Neural progenitor cell (in vitro differentiated cells): ENCODE measurements at regions not wholly inside any gene's neighbourhood (a gene's known extent, or its start where the extent isn't known, plus 50 kb on each side); places are given as distances from the start of the nearest gene placed in this dataset.

Source experiments
- DNase-seq: peaks from one replicate; pipeline ENCODE4 v3.0.0-alpha.2; 2016; ENCODE audit warnings: low spot score
- H2AFZ ChIP-seq: fragments of 200-600 bp; sonication (generic); replicated peaks from 2 replicates; pipeline ENCODE4 v1.6.1; 2016; ENCODE audit warnings: antibody characterized with exemption
- H3F3A ChIP-seq: fragments of 200-600 bp; sonication (generic); 2 replicates; pipeline ENCODE4 v1.6.1; 2016; ENCODE audit warnings: antibody characterized with exemption, low read depth
- H3K27ac ChIP-seq: fragments of 200-600 bp; sonication (generic); 2 replicates; pipeline ENCODE4 v1.5.1; 2016; ENCODE audit warnings: mild to moderate bottlenecking
- H3K27me3 ChIP-seq: fragments of 200-600 bp; sonication (generic); 2 replicates; pipeline ENCODE4 v1.6.1; 2016; ENCODE audit warnings: mild to moderate bottlenecking, moderate library complexity
- H3K36me3 ChIP-seq: fragments of 200-600 bp; sonication (generic); 2 replicates; pipeline ENCODE4 v1.5.1; 2016
- H3K4me1 ChIP-seq: fragments of 200-600 bp; sonication (generic); 2 replicates; pipeline ENCODE4 v1.6.1; 2016; ENCODE audit warnings: mixed run types
- H3K4me2 ChIP-seq: fragments of 200-600 bp; sonication (generic); 2 replicates; pipeline ENCODE4 v1.6.1; 2016
- H3K4me3 ChIP-seq: fragments of 200-600 bp; sonication (generic); 2 replicates; pipeline ENCODE4 v1.5.1; 2016
- H3K79me2 ChIP-seq: fragments of 200-600 bp; sonication (generic); 2 replicates; pipeline ENCODE4 v1.6.1; 2016; ENCODE audit warnings: low read depth
- H3K9ac ChIP-seq: fragments of 200-600 bp; sonication (generic); 2 replicates; pipeline ENCODE4 v1.6.1; 2016
- H3K9me3 ChIP-seq: fragments of 200-600 bp; sonication (generic); 2 replicates; pipeline ENCODE4 v1.5.1; 2016; ENCODE audit warnings: low read depth
- H4K20me1 ChIP-seq: fragments of 200-600 bp; sonication (generic); 2 replicates; pipeline ENCODE4 v1.6.1; 2016; ENCODE audit warnings: low read depth
- H3K27ac Mint-ChIP-seq: 3 replicates; pipeline ENCODE4 v1.8.0; 2021; ENCODE audit warnings: mixed read lengths
- H3K27me3 Mint-ChIP-seq: 2 replicates; pipeline ENCODE4 v1.8.0; 2022; ENCODE audit warnings: low read depth, mild to moderate bottlenecking, inconsistent platforms, moderate library complexity, mixed read lengths; ENCODE audit not compliant: insufficient read depth
- H3K36me3 Mint-ChIP-seq: 3 replicates; pipeline ENCODE4 v1.8.0; 2021; ENCODE audit warnings: mixed read lengths
- H3K4me1 Mint-ChIP-seq: 3 replicates; pipeline ENCODE4 v1.8.0; 2021; ENCODE audit warnings: mixed read lengths
- H3K4me3 Mint-ChIP-seq: 3 replicates; pipeline ENCODE4 v1.8.0; 2021; ENCODE audit warnings: mild to moderate bottlenecking, moderate library complexity, mixed read lengths
- H3K9me3 Mint-ChIP-seq: 3 replicates; pipeline ENCODE4 v1.8.0; 2020; ENCODE audit warnings: mixed read lengths
- EZH2 ChIP-seq: fragments of 200-600 bp; sonication (generic); IDR thresholded peaks from 2 replicates; pipeline ENCODE4 v1.6.1; 2017; ENCODE audit warnings: antibody characterized with exemption, mild to moderate bottlenecking, moderate library complexity
- EZH2phosphoT487 ChIP-seq: fragments of 200-600 bp; sonication (generic); IDR thresholded peaks from 2 replicates; pipeline ENCODE4 v1.6.1; 2017; ENCODE audit warnings: antibody characterized with exemption
- TF ChIP-seq, protein P1 (sequence below): fragments of 200-600 bp; sonication (generic); IDR thresholded peaks from 2 replicates; pipeline ENCODE4 v1.5.1; 2017; ENCODE audit warnings: antibody characterized with exemption, mild to moderate bottlenecking

DNA sequence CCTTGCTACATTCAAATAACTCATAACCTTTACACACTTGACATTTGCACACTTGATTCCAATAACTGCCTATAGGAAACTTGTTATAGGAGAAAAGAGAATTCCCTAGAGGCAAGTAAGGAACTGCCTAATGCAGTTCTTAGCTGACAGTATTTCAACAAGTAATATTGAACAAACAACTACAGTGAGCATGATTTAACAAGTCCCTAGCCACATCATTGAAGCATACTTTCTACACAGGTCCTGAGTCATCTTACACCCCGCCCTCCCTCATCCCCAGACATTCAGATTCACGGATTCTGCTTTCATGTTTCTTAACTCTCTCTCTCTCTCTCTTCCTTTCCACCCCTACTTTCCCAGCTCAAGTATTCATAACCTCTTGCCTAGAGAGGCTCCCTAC, 153.5 kb downstream of the LSM5 start:
- no peak overlapping the region for H3K4me2 ChIP-seq
- TF ChIP-seq, protein P1, sequence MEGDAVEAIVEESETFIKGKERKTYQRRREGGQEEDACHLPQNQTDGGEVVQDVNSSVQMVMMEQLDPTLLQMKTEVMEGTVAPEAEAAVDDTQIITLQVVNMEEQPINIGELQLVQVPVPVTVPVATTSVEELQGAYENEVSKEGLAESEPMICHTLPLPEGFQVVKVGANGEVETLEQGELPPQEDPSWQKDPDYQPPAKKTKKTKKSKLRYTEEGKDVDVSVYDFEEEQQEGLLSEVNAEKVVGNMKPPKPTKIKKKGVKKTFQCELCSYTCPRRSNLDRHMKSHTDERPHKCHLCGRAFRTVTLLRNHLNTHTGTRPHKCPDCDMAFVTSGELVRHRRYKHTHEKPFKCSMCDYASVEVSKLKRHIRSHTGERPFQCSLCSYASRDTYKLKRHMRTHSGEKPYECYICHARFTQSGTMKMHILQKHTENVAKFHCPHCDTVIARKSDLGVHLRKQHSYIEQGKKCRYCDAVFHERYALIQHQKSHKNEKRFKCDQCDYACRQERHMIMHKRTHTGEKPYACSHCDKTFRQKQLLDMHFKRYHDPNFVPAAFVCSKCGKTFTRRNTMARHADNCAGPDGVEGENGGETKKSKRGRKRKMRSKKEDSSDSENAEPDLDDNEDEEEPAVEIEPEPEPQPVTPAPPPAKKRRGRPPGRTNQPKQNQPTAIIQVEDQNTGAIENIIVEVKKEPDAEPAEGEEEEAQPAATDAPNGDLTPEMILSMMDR, result no peak
- TF ChIP-seq EZH2phosphoT487 (no peak), EZH2 (no peak)
- H3K27me3 Mint-ChIP-seq, result no peaks in the 10 kb centered on the region

DNA sequence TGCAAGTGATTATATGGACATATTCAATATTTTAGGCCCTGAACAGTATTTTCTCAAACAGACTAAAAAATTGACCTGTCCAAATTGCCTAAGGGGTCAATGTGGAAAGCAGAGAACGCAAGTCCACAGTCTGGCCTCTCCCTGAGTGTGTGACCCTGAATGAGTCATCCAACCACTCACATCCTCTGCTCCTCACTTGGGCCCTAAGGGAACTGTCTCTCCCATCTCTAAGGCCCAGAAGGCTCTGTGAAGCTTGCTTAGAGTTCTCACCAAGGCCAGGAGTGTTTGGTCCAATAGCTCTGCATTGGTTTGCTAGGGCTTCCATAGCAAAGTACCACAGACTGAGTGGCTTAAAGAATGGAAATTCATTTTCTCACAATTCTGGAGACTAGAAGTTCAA, 155.1 kb downstream of the LSM5 start:
- no peaks in the 10 kb centered on the region for H3K9me3 ChIP-seq
- no peak overlapping the region for H3K27ac Mint-ChIP-seq

More for the DNA sequence above, 153.5 kb downstream of the LSM5 start:
- H3K4me1 ChIP-seq, result no peaks in the 10 kb centered on the region
- no peaks in the 10 kb centered on the region for H3K27me3 ChIP-seq
- no peak overlapping the region for H3K4me3 ChIP-seq
- H4K20me1 ChIP-seq, result no peaks in the 10 kb centered on the region
- no peak overlapping the region for H3K4me3 Mint-ChIP-seq
- no peaks in the 10 kb centered on the region for H3K9me3 ChIP-seq
- no peak overlapping the region for H2AFZ ChIP-seq
- H3K79me2 ChIP-seq, result no peaks in the 10 kb centered on the region
- H3F3A ChIP-seq, result no peaks in the 10 kb centered on the region
- H3K36me3 ChIP-seq, result no peaks in the 10 kb centered on the region
- H3K36me3 Mint-ChIP-seq, result no peaks in the 10 kb centered on the region
- DNase-seq, result no peak
- H3K4me1 Mint-ChIP-seq, result no peaks in the 10 kb centered on the region
- no peak overlapping the region for H3K27ac ChIP-seq
- peaks cover 4% of the 10 kb centered on the region for H3K9me3 Mint-ChIP-seq
- no peak overlapping the region for H3K9ac ChIP-seq
- H3K27ac Mint-ChIP-seq, result no peak overlapping the region

DNA sequence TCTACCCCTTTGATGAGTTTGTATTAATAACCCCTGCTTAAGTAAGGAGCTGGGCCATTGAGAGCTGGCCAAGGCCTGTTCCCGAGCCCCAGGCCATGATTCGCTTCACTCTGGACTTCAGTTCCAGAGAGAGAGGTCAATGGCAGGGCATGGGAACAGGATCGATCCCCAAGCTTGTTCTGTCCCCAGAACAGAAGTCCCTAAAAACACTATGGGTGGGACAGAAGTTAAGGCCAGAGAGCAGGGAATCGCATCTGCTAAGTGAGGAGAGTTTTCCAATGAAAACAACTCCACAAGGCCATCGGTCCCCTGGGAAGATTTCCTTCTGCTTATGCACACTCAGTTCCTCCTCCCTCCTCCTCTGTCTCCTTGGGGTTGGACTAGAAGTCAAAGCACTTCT, 159.6 kb downstream of the LSM5 start:
- Histone ChIP-seq H3K79me2 (no peaks in the 10 kb centered on the region), H3K4me3 (no peak overlapping the region), H3K4me1 (no peaks in the 10 kb centered on the region), H3K27ac (no peak overlapping the region), H2AFZ (no peak overlapping the region), H3F3A (no peaks in the 10 kb centered on the region), H3K4me2 (no peak overlapping the region), H3K27me3 (no peaks in the 10 kb centered on the region), H4K20me1 (no peaks in the 10 kb centered on the region), H3K36me3 (no peaks in the 10 kb centered on the region), H3K9ac (no peak overlapping the region), H3K9me3 (no peaks in the 10 kb centered on the region)
- H3K27me3 Mint-ChIP-seq, result no peaks in the 10 kb centered on the region
- no peak overlapping the region for H3K4me3 Mint-ChIP-seq
- H3K4me1 Mint-ChIP-seq, result no peaks in the 10 kb centered on the region
- DNase-seq, result no peak
- TF ChIP-seq EZH2 (no peak), EZH2phosphoT487 (no peak)
- TF ChIP-seq, protein P1, result no peak
- peaks cover 9% of the 10 kb centered on the region for H3K9me3 Mint-ChIP-seq
- H3K36me3 Mint-ChIP-seq, result no peaks in the 10 kb centered on the region
- no peak overlapping the region for H3K27ac Mint-ChIP-seq

More for the DNA sequence above, 155.1 kb downstream of the LSM5 start:
- DNase-seq, result no peak
- H3K4me1 ChIP-seq, result no peaks in the 10 kb centered on the region
- no peaks in the 10 kb centered on the region for H3K79me2 ChIP-seq
- TF ChIP-seq EZH2, result no peak
- TF ChIP-seq, protein P1, result no peak
- no peak for TF ChIP-seq EZH2phosphoT487
- H3K4me2 ChIP-seq, result no peak overlapping the region
- H2AFZ ChIP-seq, result no peak overlapping the region
- Mint-ChIP-seq H3K4me1 (no peaks in the 10 kb centered on the region), H3K9me3 (peaks cover 9% of the 10 kb centered on the region), H3K27me3 (no peaks in the 10 kb centered on the region), H3K4me3 (no peak overlapping the region), H3K36me3 (no peaks in the 10 kb centered on the region)
- no peaks in the 10 kb centered on the region for H3F3A ChIP-seq
- H3K27me3 ChIP-seq, result no peaks in the 10 kb centered on the region
- no peak overlapping the region for H3K27ac ChIP-seq
- no peaks in the 10 kb centered on the region for H4K20me1 ChIP-seq
- H3K36me3 ChIP-seq, result no peaks in the 10 kb centered on the region
- H3K9ac ChIP-seq, result no peak overlapping the region
- no peak overlapping the region for H3K4me3 ChIP-seq

DNA sequence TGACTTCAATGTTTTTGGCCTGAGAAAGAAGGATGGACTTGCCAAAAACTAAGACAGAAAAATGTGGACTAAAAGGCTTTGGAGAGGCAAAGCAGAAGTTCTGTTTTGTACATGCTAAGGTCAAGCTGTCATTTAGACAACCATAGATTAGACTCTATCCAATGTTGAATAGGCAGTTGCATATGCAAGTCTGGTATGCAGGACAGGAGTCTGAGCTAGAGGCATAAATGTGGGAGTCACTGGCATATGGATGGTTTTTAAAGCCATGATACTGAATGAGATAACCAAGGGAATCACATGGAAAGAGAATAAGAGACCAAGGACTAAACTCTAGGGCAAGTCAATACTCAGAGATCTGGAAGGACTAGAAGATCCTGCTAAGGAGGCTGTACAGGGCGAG, 164.1 kb downstream of the LSM5 start:
- H3K36me3 ChIP-seq, result no peaks in the 10 kb centered on the region

More for the DNA sequence above, 164.1 kb downstream of the LSM5 start:
- H3K79me2 ChIP-seq, result no peaks in the 10 kb centered on the region
- H3K27me3 Mint-ChIP-seq, result no peaks in the 10 kb centered on the region
- no peak for DNase-seq
- H3K27ac ChIP-seq, result no peak overlapping the region
- no peak overlapping the region for H3K4me3 Mint-ChIP-seq
- peaks cover 2% of the 10 kb centered on the region for H3K4me1 ChIP-seq
- H3K4me2 ChIP-seq, result no peak overlapping the region
- no peaks in the 10 kb centered on the region for H3K36me3 Mint-ChIP-seq
- no peaks in the 10 kb centered on the region for H3K9me3 Mint-ChIP-seq
- TF ChIP-seq, protein P1, result no peak
- TF ChIP-seq EZH2phosphoT487 (no peak), EZH2 (no peak)
- no peaks in the 10 kb centered on the region for H4K20me1 ChIP-seq
- no peaks in the 10 kb centered on the region for H3F3A ChIP-seq
- no peak overlapping the region for H2AFZ ChIP-seq
- no peaks in the 10 kb centered on the region for H3K4me1 Mint-ChIP-seq
- H3K27me3 ChIP-seq, result no peaks in the 10 kb centered on the region
- no peaks in the 10 kb centered on the region for H3K9me3 ChIP-seq
- no peak overlapping the region for H3K27ac Mint-ChIP-seq
- no peak overlapping the region for H3K4me3 ChIP-seq
- no peak overlapping the region for H3K9ac ChIP-seq
